GM20000 (cell line): ENCODE measurements at regions not wholly inside any gene's neighbourhood (a gene's known extent, or its start where the extent isn't known, plus 50 kb on each side); places are given as distances from the start of the nearest gene placed in this dataset.

ENCODE experiments used
- DNase-seq: peaks from one replicate; pipeline ENCODE4 v3.0.0; 2012; ENCODE audit warnings: low spot score
- TF ChIP-seq, protein P1 (sequence below): IDR thresholded peaks from 2 replicates; pipeline ENCODE4 v1.5.1; 2012; ENCODE audit warnings: mild to moderate bottlenecking, control low read depth; ENCODE audit errors: extremely low read depth, missing control alignments

DNA sequence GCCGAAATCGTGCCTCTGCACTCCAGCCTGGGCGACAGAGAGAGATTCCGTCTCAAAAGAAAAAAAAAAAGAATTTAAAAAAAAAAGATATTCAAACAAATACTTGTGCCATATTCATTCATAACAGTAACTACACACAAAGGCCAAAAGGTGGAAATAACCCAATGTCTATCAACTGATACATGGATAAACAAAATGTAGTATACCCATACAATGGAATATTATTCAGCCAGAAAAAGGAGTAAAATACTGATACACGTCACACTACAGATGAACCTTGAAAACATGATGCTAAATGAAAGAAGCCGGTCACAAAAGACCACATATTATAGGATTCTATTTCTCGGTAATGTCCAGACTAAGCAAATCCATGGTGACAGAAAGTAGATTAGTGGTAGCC lies 109.4 kb upstream of the SOD1 start:
- TF ChIP-seq, protein P1, sequence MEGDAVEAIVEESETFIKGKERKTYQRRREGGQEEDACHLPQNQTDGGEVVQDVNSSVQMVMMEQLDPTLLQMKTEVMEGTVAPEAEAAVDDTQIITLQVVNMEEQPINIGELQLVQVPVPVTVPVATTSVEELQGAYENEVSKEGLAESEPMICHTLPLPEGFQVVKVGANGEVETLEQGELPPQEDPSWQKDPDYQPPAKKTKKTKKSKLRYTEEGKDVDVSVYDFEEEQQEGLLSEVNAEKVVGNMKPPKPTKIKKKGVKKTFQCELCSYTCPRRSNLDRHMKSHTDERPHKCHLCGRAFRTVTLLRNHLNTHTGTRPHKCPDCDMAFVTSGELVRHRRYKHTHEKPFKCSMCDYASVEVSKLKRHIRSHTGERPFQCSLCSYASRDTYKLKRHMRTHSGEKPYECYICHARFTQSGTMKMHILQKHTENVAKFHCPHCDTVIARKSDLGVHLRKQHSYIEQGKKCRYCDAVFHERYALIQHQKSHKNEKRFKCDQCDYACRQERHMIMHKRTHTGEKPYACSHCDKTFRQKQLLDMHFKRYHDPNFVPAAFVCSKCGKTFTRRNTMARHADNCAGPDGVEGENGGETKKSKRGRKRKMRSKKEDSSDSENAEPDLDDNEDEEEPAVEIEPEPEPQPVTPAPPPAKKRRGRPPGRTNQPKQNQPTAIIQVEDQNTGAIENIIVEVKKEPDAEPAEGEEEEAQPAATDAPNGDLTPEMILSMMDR = no peak
- no peak for DNase-seq

- no peak for DNase-seq
- TF ChIP-seq, protein P1 = no peak
Measured at GRCh38 chr21:31548688-31549087, 110.8 kb upstream of the SOD1 start.

GRCh38 chr21:31546443-31547170 lies 112.9 kb upstream of the SOD1 start:
- TF ChIP-seq, protein P1 = no peak
- DNase-seq = no peak

DNA sequence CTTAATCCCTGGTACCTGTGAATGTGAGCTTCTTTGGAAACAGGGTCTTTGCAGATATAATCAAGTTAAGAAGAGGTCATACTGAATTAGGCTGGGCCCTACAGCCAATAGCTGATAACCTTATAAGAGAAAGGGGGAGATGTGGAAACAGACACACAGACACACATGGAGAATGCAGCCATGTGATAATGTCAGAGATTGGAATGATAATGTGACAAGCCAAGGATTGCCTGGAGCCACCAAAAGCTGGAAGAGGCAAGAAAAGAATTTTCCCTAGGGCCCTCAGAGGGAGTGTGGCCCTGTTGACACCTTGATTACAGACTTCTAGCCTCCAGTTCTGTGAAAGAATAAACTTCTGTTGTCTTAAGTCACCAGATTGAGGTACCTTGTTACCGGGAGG lies 114.5 kb upstream of the SOD1 start:
- TF ChIP-seq, protein P1 = no peak
- DNase-seq = no peak

- DNase-seq = no peak
- TF ChIP-seq, protein P1 = no peak
Measured at GRCh38 chr21:31543191-31543590, 116.3 kb upstream of the SOD1 start.

- no peak for DNase-seq
- TF ChIP-seq, protein P1 = no peak
Measured at GRCh38 chr21:31538816-31539215, 120.7 kb upstream of the SOD1 start.

GRCh38 chr21:31537872-31538576 lies 121.5 kb upstream of the SOD1 start:
- TF ChIP-seq, protein P1 = no peak
- no peak for DNase-seq
